IPS-18c (cell line): ENCODE measurements at regions not wholly inside any gene's neighbourhood (a gene's known extent, or its start where the extent isn't known, plus 50 kb on each side); places are given as distances from the start of the nearest gene placed in this dataset.

Experiments
- H3K4me3 ChIP-seq: 2 replicates; pipeline ENCODE4 v1.7.0; 2013; ENCODE audit warnings: low read depth, mild to moderate bottlenecking, low read length, moderate library complexity; ENCODE audit not compliant: insufficient read depth
- H3K9me3 ChIP-seq: one replicate; pipeline ENCODE4 v1.6.1; 2013; ENCODE audit warnings: mild to moderate bottlenecking, low read length, moderate library complexity; ENCODE audit not compliant: control insufficient read depth, insufficient read depth

- H3K4me3 ChIP-seq = no peak overlapping the region
- no peaks in the 10 kb centered on the region for H3K9me3 ChIP-seq
These were observed 73.2 kb upstream of the RFC3 start for GRCh38 chr13:33744589-33745369.

DNA sequence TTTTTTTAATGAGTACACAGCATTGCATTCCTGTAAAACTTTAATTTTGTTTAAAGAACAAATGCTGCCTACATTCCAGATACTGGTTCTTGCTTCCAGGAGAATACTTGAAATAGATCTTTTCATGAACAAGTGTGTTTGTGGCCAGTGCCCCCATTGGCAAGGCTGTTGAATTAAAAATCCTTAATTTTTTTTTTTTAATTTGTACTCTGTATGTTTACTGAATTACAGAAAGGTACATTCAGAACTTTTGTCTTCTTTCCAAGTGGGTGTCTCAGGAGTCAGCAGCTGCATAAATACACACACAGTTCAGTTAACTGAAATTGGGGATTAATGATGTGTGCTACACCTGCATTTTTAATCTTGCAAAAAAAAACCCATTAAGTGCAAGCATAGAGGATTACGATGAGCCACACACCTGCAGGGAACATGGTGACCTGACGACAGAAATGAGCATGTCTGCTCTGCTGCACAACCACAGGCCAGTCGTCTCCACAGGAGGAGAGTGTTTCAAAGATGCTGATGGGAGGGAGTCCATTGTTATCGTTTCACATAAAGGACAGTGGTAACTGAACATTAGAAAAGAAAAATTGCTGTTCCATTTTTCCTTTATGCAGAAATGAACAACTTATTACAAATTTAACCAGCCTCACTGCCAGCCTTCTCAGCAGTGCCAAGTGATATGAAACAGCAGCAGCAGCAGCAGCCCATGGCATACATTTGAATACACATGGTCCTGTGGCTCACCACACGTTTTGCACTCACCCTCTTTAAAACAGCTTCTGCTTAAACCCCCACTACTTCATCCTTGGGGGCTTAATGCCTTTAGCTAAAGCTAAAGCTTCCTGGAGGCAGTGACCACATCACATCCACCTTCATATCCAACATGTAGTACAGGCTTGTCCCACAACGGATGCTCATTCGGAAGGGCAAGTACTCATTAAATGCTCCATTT, 72.3 kb upstream of the RFC3 start:
- H3K9me3 ChIP-seq = no peaks in the 10 kb centered on the region
- H3K4me3 ChIP-seq = no peak overlapping the region

GRCh38 chr13:33746867-33747266, 71.1 kb upstream of the RFC3 start:
- H3K9me3 ChIP-seq = no peaks in the 10 kb centered on the region
- H3K4me3 ChIP-seq = no peak overlapping the region

DNA sequence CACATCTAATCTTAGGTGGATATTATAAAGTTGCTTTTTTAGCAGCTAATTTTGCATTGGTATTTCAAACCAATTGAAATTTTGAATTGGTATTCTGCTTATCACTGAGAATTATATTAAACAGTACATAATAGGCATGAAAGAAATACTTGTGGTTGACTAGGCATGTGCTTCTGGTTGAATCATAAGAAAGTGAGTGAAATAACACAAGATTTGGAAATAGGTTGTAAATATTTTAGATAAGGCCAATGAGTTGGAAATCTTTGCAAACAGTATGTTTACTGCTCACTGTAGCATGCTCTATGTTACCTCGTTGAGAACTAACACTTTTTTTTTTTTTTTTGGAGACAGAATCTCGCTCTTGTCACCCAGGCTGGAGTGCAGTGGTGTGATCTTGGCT, 66.8 kb upstream of the RFC3 start:
- H3K4me3 ChIP-seq = no peak overlapping the region
- H3K9me3 ChIP-seq = no peaks in the 10 kb centered on the region

GRCh38 chr13:33752094-33752493, 65.9 kb upstream of the RFC3 start:
- no peaks in the 10 kb centered on the region for H3K9me3 ChIP-seq
- H3K4me3 ChIP-seq = no peak overlapping the region

DNA sequence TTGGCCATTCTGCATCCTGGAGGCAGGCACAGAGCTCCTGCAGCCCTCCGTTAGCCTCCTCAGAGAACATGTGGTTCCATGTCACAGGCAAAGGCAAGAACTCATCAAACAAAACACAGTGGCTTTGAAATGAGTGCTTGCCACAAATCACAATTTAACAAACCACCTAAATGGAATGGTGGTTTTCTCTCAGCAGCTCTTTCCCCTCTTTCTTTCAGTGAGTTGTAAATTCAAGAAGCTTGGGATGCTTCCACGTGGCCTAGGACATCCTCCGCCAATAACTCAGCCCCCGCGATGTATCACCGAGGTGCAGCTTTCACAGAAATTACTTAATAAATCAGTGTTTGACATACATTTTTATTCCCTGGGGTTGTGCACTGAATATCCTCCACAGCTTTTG, 65.4 kb upstream of the RFC3 start:
- H3K9me3 ChIP-seq = no peaks in the 10 kb centered on the region

DNA sequence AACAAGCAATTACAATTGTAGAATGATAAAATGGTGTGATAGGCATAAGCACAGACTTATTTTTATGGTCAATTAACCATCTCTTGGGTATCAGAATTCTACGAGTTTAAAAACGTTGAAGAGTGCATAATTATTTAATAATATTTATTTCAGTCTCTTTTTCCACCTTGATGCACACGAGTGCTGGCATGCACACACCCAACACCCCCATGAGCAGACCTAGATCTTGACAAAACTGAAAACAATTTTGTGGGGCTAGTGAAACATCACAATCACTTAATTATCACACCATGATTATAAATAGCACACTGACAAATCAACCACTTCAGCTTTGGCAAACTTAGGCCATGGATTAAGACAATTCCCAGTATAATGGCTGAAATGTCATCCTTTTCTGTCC, 61.0 kb upstream of the RFC3 start:
- Histone ChIP-seq H3K9me3 (no peaks in the 10 kb centered on the region), H3K4me3 (no peak overlapping the region)

More for the DNA sequence above, 65.4 kb upstream of the RFC3 start:
- no peak overlapping the region for H3K4me3 ChIP-seq

- Histone ChIP-seq H3K4me3 (no peak overlapping the region), H3K9me3 (no peaks in the 10 kb centered on the region)
These were observed 60.2 kb upstream of the RFC3 start for GRCh38 chr13:33757713-33758112.

GRCh38 chr13:33758113-33758512, 59.8 kb upstream of the RFC3 start:
- Histone ChIP-seq H3K9me3 (no peaks in the 10 kb centered on the region), H3K4me3 (no peak overlapping the region)

DNA sequence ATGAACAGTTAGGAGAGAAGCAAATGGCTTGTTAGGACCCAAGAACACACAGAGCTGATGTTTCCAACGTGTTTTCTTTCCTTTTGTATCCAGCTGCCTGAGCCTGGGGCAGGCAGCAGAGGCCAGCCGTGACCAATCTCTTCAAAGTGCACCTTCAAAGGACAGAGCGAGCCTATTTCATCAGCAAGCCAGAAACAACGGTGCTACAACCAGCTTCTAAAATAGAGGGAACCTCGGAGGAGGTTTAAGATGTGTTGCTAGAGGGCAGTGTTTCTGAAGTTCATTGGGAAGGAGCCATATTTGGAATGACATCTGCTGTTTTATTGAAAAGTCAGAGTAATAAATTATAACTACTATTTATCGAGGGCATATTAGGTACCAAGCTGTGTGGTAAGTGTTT, 56.2 kb upstream of the RFC3 start:
- no peak overlapping the region for H3K4me3 ChIP-seq
- no peaks in the 10 kb centered on the region for H3K9me3 ChIP-seq

GRCh38 chr13:33763021-33763420, 54.9 kb upstream of the RFC3 start:
- Histone ChIP-seq H3K9me3 (no peaks in the 10 kb centered on the region), H3K4me3 (no peak overlapping the region)

DNA sequence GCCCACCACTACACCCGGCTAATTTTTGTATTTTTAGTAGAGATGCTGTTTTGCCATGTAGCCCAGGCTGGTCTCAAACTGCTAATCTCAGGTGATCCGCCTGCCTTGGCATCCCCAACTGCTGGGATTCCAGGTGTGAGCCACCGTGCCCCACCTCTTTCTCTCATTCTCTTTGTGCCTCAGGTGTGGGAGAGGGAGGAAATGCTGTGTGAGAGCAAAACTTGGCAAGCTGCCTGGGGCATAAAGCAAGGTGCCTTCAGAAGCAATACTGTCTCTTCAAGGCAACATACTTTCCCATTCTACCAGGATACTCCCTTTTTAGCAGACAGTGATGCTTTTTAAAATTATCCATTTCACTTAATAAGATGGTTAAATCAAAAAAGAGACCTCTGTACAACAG, 53.2 kb upstream of the RFC3 start:
- Histone ChIP-seq H3K4me3 (no peak overlapping the region), H3K9me3 (no peaks in the 10 kb centered on the region)

- H3K4me3 ChIP-seq = no peak overlapping the region
- H3K9me3 ChIP-seq = no peaks in the 10 kb centered on the region
These were observed 51.4 kb upstream of the RFC3 start for GRCh38 chr13:33766329-33767123.

DNA sequence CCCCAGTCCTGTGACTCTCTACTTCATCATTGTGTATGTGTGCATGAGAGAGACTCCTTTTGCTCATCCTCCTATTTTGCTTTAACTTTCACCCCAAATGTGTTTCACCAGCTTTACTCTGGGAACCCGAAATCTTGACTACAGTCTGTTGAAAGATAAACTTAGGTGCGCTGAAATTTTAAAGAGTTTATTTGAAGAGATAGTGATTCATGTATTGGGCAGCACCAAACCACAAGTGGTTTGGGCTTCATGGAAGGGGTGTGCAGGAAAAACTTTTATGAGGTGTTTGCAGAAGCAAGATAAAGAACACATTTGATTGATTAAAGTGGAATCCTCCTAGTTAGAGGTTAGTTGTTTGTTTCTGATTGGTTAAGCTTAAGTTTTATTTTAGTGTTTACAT, 50.8 kb upstream of the RFC3 start:
- no peaks in the 10 kb centered on the region for H3K9me3 ChIP-seq

More for the DNA sequence above, 50.8 kb upstream of the RFC3 start:
- H3K4me3 ChIP-seq = no peak overlapping the region
